H9 (cell line): ENCODE measurements at regions not wholly inside any gene's neighbourhood (a gene's known extent, or its start where the extent isn't known, plus 50 kb on each side); places are given as distances from the start of the nearest gene placed in this dataset.

Source experiments
- DNase-seq: peaks from one replicate; pipeline ENCODE4 v3.0.0-alpha.2; 2017
- H2AFZ ChIP-seq: one replicate; pipeline ENCODE4 v1.6.1; 2013; ENCODE audit warnings: mild to moderate bottlenecking, low read length, control low read depth, moderate library complexity
- H2AK5ac ChIP-seq: 2 replicates; pipeline ENCODE4 v1.6.1; 2013; ENCODE audit warnings: low read length, control low read depth, mixed read lengths; ENCODE audit not compliant: insufficient read length
- H2BK120ac ChIP-seq: one replicate; pipeline ENCODE4 v1.6.1; 2013; ENCODE audit warnings: low read depth, mild to moderate bottlenecking, low read length, control low read depth, inconsistent platforms; ENCODE audit not compliant: poor library complexity, severe bottlenecking
- H2BK12ac ChIP-seq: 2 replicates; pipeline ENCODE4 v1.6.1; 2013; ENCODE audit warnings: low read length, control low read depth, mixed read lengths, low read depth; ENCODE audit not compliant: insufficient read length
- H2BK15ac ChIP-seq: 2 replicates; pipeline ENCODE4 v1.6.1; 2013; ENCODE audit warnings: low read depth, low read length, control low read depth
- H2BK20ac ChIP-seq: one replicate; pipeline ENCODE4 v1.6.1; 2013; ENCODE audit warnings: low read depth, mild to moderate bottlenecking, low read length, control low read depth, inconsistent platforms; ENCODE audit not compliant: poor library complexity, severe bottlenecking
- H2BK5ac ChIP-seq: 2 replicates; pipeline ENCODE4 v1.6.1; 2013; ENCODE audit warnings: low read length, control low read depth, mixed read lengths; ENCODE audit not compliant: insufficient read length
- H3K14ac ChIP-seq: 2 replicates; pipeline ENCODE4 v1.6.1; 2013; ENCODE audit warnings: low read length, control low read depth; ENCODE audit not compliant: insufficient read depth
- H3K18ac ChIP-seq: 2 replicates; pipeline ENCODE4 v1.6.1; 2013; ENCODE audit warnings: low read depth, mild to moderate bottlenecking, mixed read lengths, low read length, control low read depth; ENCODE audit not compliant: insufficient read length
- H3K23ac ChIP-seq: 2 replicates; pipeline ENCODE4 v1.6.1; 2013; ENCODE audit warnings: low read length, control low read depth, mixed read lengths, low read depth; ENCODE audit not compliant: insufficient read length
- H3K23me2 ChIP-seq: 2 replicates; pipeline ENCODE4 v1.6.1; 2013; ENCODE audit warnings: low read depth, mild to moderate bottlenecking, mixed read lengths, low read length, control low read depth; ENCODE audit not compliant: insufficient read length, poor library complexity, severe bottlenecking
- H3K27ac ChIP-seq: 2 replicates; pipeline ENCODE4 v1.5.1; 2013; ENCODE audit warnings: low read length, control low read depth, mixed read lengths, low read depth; ENCODE audit not compliant: insufficient read length
- H3K27me3 ChIP-seq: 2 replicates; pipeline ENCODE4 v1.6.1; 2013; ENCODE audit warnings: low read length, control low read depth, inconsistent platforms; ENCODE audit not compliant: insufficient read depth
- H3K4ac ChIP-seq: 2 replicates; pipeline ENCODE4 v1.6.1; 2013; ENCODE audit warnings: low read depth, mild to moderate bottlenecking, control low read depth, inconsistent platforms, low read length, moderate library complexity
- H3K4me1 ChIP-seq: 2 replicates; pipeline ENCODE4 v1.6.1; 2013; ENCODE audit warnings: low read length, control low read depth, inconsistent platforms; ENCODE audit not compliant: insufficient read depth
- H3K4me2 ChIP-seq: 2 replicates; pipeline ENCODE4 v1.6.1; 2013; ENCODE audit warnings: low read length, control low read depth, mixed read lengths; ENCODE audit not compliant: insufficient read length, insufficient read depth
- H3K56ac ChIP-seq: 2 replicates; pipeline ENCODE4 v1.6.1; 2013; ENCODE audit warnings: low read depth, mild to moderate bottlenecking, mixed read lengths, low read length, control low read depth; ENCODE audit not compliant: insufficient read length
- H3K79me1 ChIP-seq: 2 replicates; pipeline ENCODE4 v1.6.1; 2013; ENCODE audit warnings: low read depth, mild to moderate bottlenecking, moderate library complexity, low read length, control low read depth, inconsistent platforms; ENCODE audit not compliant: insufficient read depth, poor library complexity, severe bottlenecking
- H3K79me2 ChIP-seq: 2 replicates; pipeline ENCODE4 v1.6.1; 2013; ENCODE audit warnings: low read length, control low read depth, inconsistent platforms; ENCODE audit not compliant: insufficient read depth
- H3K9ac ChIP-seq: 2 replicates; pipeline ENCODE4 v1.6.1; 2013; ENCODE audit warnings: low read length, control low read depth, mixed read lengths; ENCODE audit not compliant: insufficient read length; ENCODE audit errors: extremely low read depth
- H3K9me3 ChIP-seq: one replicate; pipeline ENCODE4 v1.6.1; 2013; ENCODE audit warnings: low read depth, low read length, inconsistent platforms; ENCODE audit not compliant: control insufficient read depth
- H3T11ph ChIP-seq: one replicate; pipeline ENCODE4 v1.6.1; 2013; ENCODE audit warnings: mild to moderate bottlenecking, low read length, control low read depth, inconsistent platforms
- H4K20me1 ChIP-seq: one replicate; pipeline ENCODE4 v1.6.1; 2013; ENCODE audit not compliant: control insufficient read depth, insufficient read length, insufficient read depth
- H4K5ac ChIP-seq: 2 replicates; pipeline ENCODE4 v1.6.1; 2013; ENCODE audit warnings: low read depth, mild to moderate bottlenecking, mixed read lengths, low read length, control low read depth; ENCODE audit not compliant: insufficient read length
- H4K8ac ChIP-seq: replicated peaks from 2 replicates; pipeline ENCODE4 v1.6.1; 2013; ENCODE audit warnings: low read length, control low read depth, mixed read lengths, low read depth; ENCODE audit not compliant: insufficient read length
- H4K91ac ChIP-seq: 2 replicates; pipeline ENCODE4 v1.6.1; 2013; ENCODE audit warnings: low read depth, mild to moderate bottlenecking, moderate library complexity, mixed read lengths, low read length, control low read depth; ENCODE audit not compliant: insufficient read length
- H3K27ac Mint-ChIP-seq, 3 experiments: 2 replicates in 2 of 3; 3 replicates in 1 of 3; pipeline ENCODE4 v1.8.0; 2020 to 2021; ENCODE audit warnings: mixed read lengths in 3 of 3, mild to moderate bottlenecking in 1 of 3, moderate library complexity in 1 of 3
- H3K27me3 Mint-ChIP-seq: 2 replicates; pipeline ENCODE4 v1.8.0; 2021; ENCODE audit warnings: low read depth, mild to moderate bottlenecking, moderate library complexity, mixed read lengths
- H3K36me3 Mint-ChIP-seq, 3 experiments: 2 replicates in 2 of 3; 3 replicates in 1 of 3; pipeline ENCODE4 v1.8.0; 2020 to 2021; ENCODE audit warnings: low read depth in 3 of 3, mixed read lengths in 3 of 3; ENCODE audit not compliant: insufficient read depth in 1 of 3
- H3K4me1 Mint-ChIP-seq, 2 experiments: 2 replicates each; pipeline ENCODE4 v1.8.0; 2020; ENCODE audit warnings: mixed read lengths in 2 of 2
- H3K4me3 Mint-ChIP-seq, 2 experiments: 2 replicates in 1 of 2; 3 replicates in 1 of 2; pipeline ENCODE4 v1.8.0; 2020 to 2021; ENCODE audit warnings: mild to moderate bottlenecking in 2 of 2, mixed read lengths in 2 of 2, moderate library complexity in 1 of 2
- H3K9me3 Mint-ChIP-seq, 2 experiments: 2 replicates in 1 of 2; 3 replicates in 1 of 2; pipeline ENCODE4 v1.8.0; 2020; ENCODE audit warnings: mild to moderate bottlenecking in 2 of 2, mixed read lengths in 2 of 2, moderate library complexity in 1 of 2
- WGBS: extraction: QIAGEN DNeasy Blood & Tissue Kit; methylation state at CpG from one replicate; pipeline ENCODE4 v1.1.7; 2013; ENCODE audit warnings: missing lambda C conversion rate, low lambda C conversion rate, mixed read lengths; ENCODE audit not compliant: insufficient read length; ENCODE audit errors: extremely low coverage; 5-methylcytosine and 5-hydroxymethylcytosine counted together
- TF ChIP-seq, protein P1 (sequence below): fragments of 200-600 bp; sonication (generic); conservative IDR thresholded peaks from 3 replicates; pipeline ENCODE4 v1.8.0; 2021; ENCODE audit warnings: antibody characterized with exemption, mild to moderate bottlenecking

GRCh38 chr1:203930342-203930741, 68.9 kb downstream of the SNRPE start:
- Histone ChIP-seq H3K79me1 (no peaks in the 10 kb centered on the region), H3K23me2 (no peaks in the 10 kb centered on the region), H4K91ac (no peak overlapping the region), H3K27ac (no peak overlapping the region), H4K20me1 (no peaks in the 10 kb centered on the region), H2BK15ac (no peak overlapping the region), H3K14ac (no peak overlapping the region), H3K4me1 (no peaks in the 10 kb centered on the region; the same call in 1 of the 2 replicates), H3T11ph (no peak overlapping the region), H3K4ac (no peak overlapping the region), H3K9ac (no peak overlapping the region), H3K79me2 (no peaks in the 10 kb centered on the region), H3K23ac (no peak overlapping the region), H4K8ac (no peak overlapping the region), H3K56ac (no peak overlapping the region), H2AK5ac (no peak overlapping the region), H3K4me2 (no peak overlapping the region), H2AFZ (no peak overlapping the region), H3K9me3 (no peaks in the 10 kb centered on the region), H2BK120ac (no peak overlapping the region), H2BK5ac (no peak overlapping the region), H3K27me3 (no peaks in the 10 kb centered on the region), H2BK12ac (no peak overlapping the region), H2BK20ac (no peak overlapping the region), H4K5ac (no peak overlapping the region), H3K18ac (no peak overlapping the region)
- Mint-ChIP-seq H3K27me3 (peaks cover 1% of the 10 kb centered on the region; the same call in 1 of the 2 replicates), H3K27ac (no peak overlapping the region), H3K9me3 (no peaks in the 10 kb centered on the region), H3K4me3 (no peak overlapping the region), H3K36me3 (no peaks in the 10 kb centered on the region), H3K4me1 (peaks cover 4 to 6% of the 10 kb centered on the region in 2 experiments; a peak in 2 of 4 replicates)
- DNase-seq = no peak
- no CpG with 5 or more reads among the region's 3 CpGs for WGBS
- TF ChIP-seq, protein P1, sequence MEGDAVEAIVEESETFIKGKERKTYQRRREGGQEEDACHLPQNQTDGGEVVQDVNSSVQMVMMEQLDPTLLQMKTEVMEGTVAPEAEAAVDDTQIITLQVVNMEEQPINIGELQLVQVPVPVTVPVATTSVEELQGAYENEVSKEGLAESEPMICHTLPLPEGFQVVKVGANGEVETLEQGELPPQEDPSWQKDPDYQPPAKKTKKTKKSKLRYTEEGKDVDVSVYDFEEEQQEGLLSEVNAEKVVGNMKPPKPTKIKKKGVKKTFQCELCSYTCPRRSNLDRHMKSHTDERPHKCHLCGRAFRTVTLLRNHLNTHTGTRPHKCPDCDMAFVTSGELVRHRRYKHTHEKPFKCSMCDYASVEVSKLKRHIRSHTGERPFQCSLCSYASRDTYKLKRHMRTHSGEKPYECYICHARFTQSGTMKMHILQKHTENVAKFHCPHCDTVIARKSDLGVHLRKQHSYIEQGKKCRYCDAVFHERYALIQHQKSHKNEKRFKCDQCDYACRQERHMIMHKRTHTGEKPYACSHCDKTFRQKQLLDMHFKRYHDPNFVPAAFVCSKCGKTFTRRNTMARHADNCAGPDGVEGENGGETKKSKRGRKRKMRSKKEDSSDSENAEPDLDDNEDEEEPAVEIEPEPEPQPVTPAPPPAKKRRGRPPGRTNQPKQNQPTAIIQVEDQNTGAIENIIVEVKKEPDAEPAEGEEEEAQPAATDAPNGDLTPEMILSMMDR = no peak
